HepG2 (cell line): ENCODE measurements at regions not wholly inside any gene's neighbourhood (a gene's known extent, or its start where the extent isn't known, plus 50 kb on each side); places are given as distances from the start of the nearest gene placed in this dataset.

Experiments used
- ATF2 ChIP-seq: sonication (generic); formaldehyde crosslinking; IDR thresholded peaks from 2 replicates; pipeline ENCODE4 v1.4.0; 2020; ENCODE audit warnings: missing genetic modification reagents
- CBFB ChIP-seq: sonication (generic); formaldehyde crosslinking; IDR thresholded peaks from 2 replicates; pipeline ENCODE4 v1.4.0; 2020; ENCODE audit warnings: missing genetic modification reagents
- CHD2 ChIP-seq: IDR thresholded peaks from 2 replicates; pipeline ENCODE4 v1.6.1; 2011; ENCODE audit warnings: low read depth, low read length, improper control_type of control experiment
- E2F5 ChIP-seq: sonication (generic); formaldehyde crosslinking; conservative IDR thresholded peaks from 2 replicates; pipeline ENCODE4 v1.4.0; 2020; ENCODE audit warnings: missing genetic modification reagents
- GPN1 ChIP-seq: sonication (generic); formaldehyde crosslinking; IDR thresholded peaks from 2 replicates; pipeline ENCODE4 v1.5.1; 2020; ENCODE audit warnings: missing genetic modification reagents, borderline replicate concordance
- PLSCR1 ChIP-seq: sonication (generic); formaldehyde crosslinking; IDR thresholded peaks from 2 replicates; pipeline ENCODE4 v1.5.0; 2020; ENCODE audit warnings: missing genetic modification reagents, mild to moderate bottlenecking, borderline replicate concordance
- SUZ12 ChIP-seq: fragments of 150-350 bp; IDR thresholded peaks from 2 replicates; pipeline ENCODE4 v1.6.1; 2014; ENCODE audit warnings: low read depth, low read length
- TCF7 ChIP-seq: sonication (generic); IDR thresholded peaks from 2 replicates; pipeline ENCODE4 v1.6.1; 2016; ENCODE audit warnings: antibody characterized with exemption, low read depth
- TCF7L2 ChIP-seq: IDR thresholded peaks from 2 replicates; pipeline ENCODE4 v1.6.1; 2011; ENCODE audit warnings: mild to moderate bottlenecking, low read depth, low read length, moderate library complexity
- TP53 ChIP-seq: sonication (generic); formaldehyde crosslinking; conservative IDR thresholded peaks from 2 replicates; pipeline ENCODE4 v1.4.0; 2020; ENCODE audit warnings: missing genetic modification reagents
- ZBTB43 ChIP-seq: sonication (generic); formaldehyde crosslinking; conservative IDR thresholded peaks from 2 replicates; pipeline ENCODE4 v1.4.0; 2020; ENCODE audit warnings: missing genetic modification reagents
- ZBTB44 ChIP-seq: sonication (generic); formaldehyde crosslinking; IDR thresholded peaks from 2 replicates; pipeline ENCODE4 v1.4.0; 2020; ENCODE audit warnings: missing genetic modification reagents
- ZFP41 ChIP-seq: sonication (generic); formaldehyde crosslinking; IDR thresholded peaks from 2 replicates; pipeline ENCODE4 v1.4.0; 2020; ENCODE audit warnings: mild to moderate bottlenecking, missing genetic modification reagents, borderline replicate concordance
- ZIK1 ChIP-seq: sonication (generic); formaldehyde crosslinking; IDR thresholded peaks from 2 replicates; pipeline ENCODE4 v1.5.0; 2020; ENCODE audit warnings: mild to moderate bottlenecking, low read depth, missing genetic modification reagents, borderline replicate concordance
- ZKSCAN8 ChIP-seq: IDR thresholded peaks from 2 replicates; pipeline ENCODE4 v1.6.1; 2016; ENCODE audit warnings: borderline replicate concordance, missing genetic modification reagents, missing compliant biosample characterization
- ZNF513 ChIP-seq: sonication (generic); formaldehyde crosslinking; conservative IDR thresholded peaks from 2 replicates; pipeline ENCODE4 v1.5.0; 2020; ENCODE audit warnings: missing genetic modification reagents
- ZNF687 ChIP-seq: sonication (generic); formaldehyde crosslinking; IDR thresholded peaks from 2 replicates; pipeline ENCODE4 v1.5.1; 2020; ENCODE audit warnings: mild to moderate bottlenecking, missing genetic modification reagents, moderate library complexity
- ZSCAN30 ChIP-seq: sonication (generic); formaldehyde crosslinking; IDR thresholded peaks from 2 replicates; pipeline ENCODE4 v1.5.0; 2020; ENCODE audit warnings: mild to moderate bottlenecking, missing genetic modification reagents

GRCh38 chr4:123478859-123479345 is 82.3 kb downstream of the SPRY1 start (continued):
- TF ChIP-seq ZNF513 (CRISPR knock-in tag) (no peak), TCF7 (peak; percentile 100), ZKSCAN8 (CRISPR knock-in tag) (peak; percentile 98), CBFB (CRISPR knock-in tag) (peak; percentile 100), ZSCAN30 (CRISPR knock-in tag) (0 out of 2 replicates have a peak, but pooled peaks have one; percentile 30), SUZ12 (no peak), ATF2 (CRISPR knock-in tag) (peak; percentile 97), PLSCR1 (CRISPR knock-in tag) (no peak), ZBTB44 (CRISPR knock-in tag) (0 out of 2 replicates have a peak, but pooled peaks have one; percentile 73), ZFP41 (peak; percentile 61; the same call in 1 of the 2 replicates), ZBTB43 (CRISPR knock-in tag) (peak; percentile 99), ZNF687 (CRISPR knock-in tag) (peak; percentile 78), TP53 (CRISPR knock-in tag) (0 out of 2 replicates have a peak, but pooled peaks have one; percentile 77), ZIK1 (peak; percentile 75; the same call in 1 of the 2 replicates), CHD2 (peak; percentile 81), GPN1 (CRISPR knock-in tag) (no peak), E2F5 (CRISPR knock-in tag) (no peak), TCF7L2 (peak; percentile 99)
